22Rv1 (cell line): ENCODE measurements at regions not wholly inside any gene's neighbourhood (a gene's known extent, or its start where the extent isn't known, plus 50 kb on each side); places are given as distances from the start of the nearest gene placed in this dataset.

Experiments used
- ZFX ChIP-seq: fragments of 450-650 bp; IDR thresholded peaks from 2 replicates; pipeline ENCODE4 v1.6.1; 2017; ENCODE audit warnings: antibody characterized with exemption, borderline replicate concordance
- TF ChIP-seq, protein P1 (sequence below): fragments of 450-650 bp; IDR thresholded peaks from 2 replicates; pipeline ENCODE4 v1.5.1; 2017; ENCODE audit warnings: mild to moderate bottlenecking

DNA sequence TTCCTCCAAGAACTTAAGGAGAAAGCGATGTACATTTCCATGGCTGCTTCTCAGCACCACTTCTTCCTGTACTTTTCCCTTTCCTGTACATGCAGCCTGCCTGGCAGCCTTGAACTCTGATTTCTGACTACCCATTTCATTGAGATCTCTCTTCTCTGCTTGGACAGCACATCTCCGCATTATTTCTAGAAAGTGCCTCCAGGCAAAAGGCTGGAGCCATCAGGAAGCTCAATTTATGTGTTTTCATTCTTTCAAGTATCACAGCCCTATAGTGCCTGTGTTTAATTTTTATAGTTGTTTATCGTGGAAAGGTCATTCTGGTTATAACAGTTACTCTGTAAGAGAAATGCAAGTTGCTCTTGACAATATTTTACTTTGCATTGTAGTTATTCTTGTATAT is 688.0 kb upstream of the ANKRD30A start:
- TF ChIP-seq, protein P1, sequence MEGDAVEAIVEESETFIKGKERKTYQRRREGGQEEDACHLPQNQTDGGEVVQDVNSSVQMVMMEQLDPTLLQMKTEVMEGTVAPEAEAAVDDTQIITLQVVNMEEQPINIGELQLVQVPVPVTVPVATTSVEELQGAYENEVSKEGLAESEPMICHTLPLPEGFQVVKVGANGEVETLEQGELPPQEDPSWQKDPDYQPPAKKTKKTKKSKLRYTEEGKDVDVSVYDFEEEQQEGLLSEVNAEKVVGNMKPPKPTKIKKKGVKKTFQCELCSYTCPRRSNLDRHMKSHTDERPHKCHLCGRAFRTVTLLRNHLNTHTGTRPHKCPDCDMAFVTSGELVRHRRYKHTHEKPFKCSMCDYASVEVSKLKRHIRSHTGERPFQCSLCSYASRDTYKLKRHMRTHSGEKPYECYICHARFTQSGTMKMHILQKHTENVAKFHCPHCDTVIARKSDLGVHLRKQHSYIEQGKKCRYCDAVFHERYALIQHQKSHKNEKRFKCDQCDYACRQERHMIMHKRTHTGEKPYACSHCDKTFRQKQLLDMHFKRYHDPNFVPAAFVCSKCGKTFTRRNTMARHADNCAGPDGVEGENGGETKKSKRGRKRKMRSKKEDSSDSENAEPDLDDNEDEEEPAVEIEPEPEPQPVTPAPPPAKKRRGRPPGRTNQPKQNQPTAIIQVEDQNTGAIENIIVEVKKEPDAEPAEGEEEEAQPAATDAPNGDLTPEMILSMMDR = no peak
- no peak for TF ChIP-seq ZFX
